DOHH2 (cell line): ENCODE measurements at regions not wholly inside any gene's neighbourhood (a gene's known extent, or its start where the extent isn't known, plus 50 kb on each side); places are given as distances from the start of the nearest gene placed in this dataset.

Experiments
- H3F3A ChIP-seq: fragments of 200-600 bp; sonication (generic), shearing (Covaris generic); 2 replicates; pipeline ENCODE4 v1.6.0; 2016; ENCODE audit warnings: antibody characterized with exemption, mild to moderate bottlenecking; ENCODE audit not compliant: control insufficient read depth, insufficient read depth
- H3K27ac ChIP-seq: fragments of 200-600 bp; sonication (generic); 2 replicates; pipeline ENCODE4 v1.5.1; 2014; ENCODE audit warnings: low read depth, mild to moderate bottlenecking, low read length, moderate library complexity
- H3K27me3 ChIP-seq: fragments of 200-600 bp; sonication (generic); 2 replicates; pipeline ENCODE4 v1.6.1; 2014; ENCODE audit warnings: mild to moderate bottlenecking, low read length, mixed read lengths; ENCODE audit not compliant: control insufficient read depth
- H3K36me3 ChIP-seq: fragments of 200-600 bp; sonication (generic); 2 replicates; pipeline ENCODE4 v1.6.1; 2014; ENCODE audit warnings: mild to moderate bottlenecking, low read length, moderate library complexity, mixed read lengths; ENCODE audit not compliant: control insufficient read depth
- H3K4me1 ChIP-seq: fragments of 200-600 bp; sonication (generic); 2 replicates; pipeline ENCODE4 v1.6.1; 2014; ENCODE audit warnings: mild to moderate bottlenecking, low read length, mixed read lengths; ENCODE audit not compliant: control insufficient read depth
- H3K4me2 ChIP-seq: fragments of 200-600 bp; sonication (generic); 2 replicates; pipeline ENCODE4 v1.6.0; 2014; ENCODE audit warnings: mild to moderate bottlenecking, low read length, moderate library complexity
- H3K4me3 ChIP-seq: fragments of 200-600 bp; sonication (generic); 2 replicates; pipeline ENCODE4 v1.5.1; 2014; ENCODE audit warnings: mild to moderate bottlenecking, low read length, mixed read lengths
- H3K79me2 ChIP-seq: fragments of 200-600 bp; sonication (generic); 2 replicates; pipeline ENCODE4 v1.6.1; 2014; ENCODE audit warnings: mild to moderate bottlenecking, low read length, mixed read lengths; ENCODE audit not compliant: control insufficient read depth
- H3K9me2 ChIP-seq: fragments of 200-600 bp; sonication (generic); replicated peaks from 2 replicates; pipeline ENCODE4 v1.6.1; 2014; ENCODE audit warnings: mild to moderate bottlenecking, low read length, mixed read lengths; ENCODE audit not compliant: control insufficient read depth
- H3K9me3 ChIP-seq: fragments of 200-600 bp; sonication (generic); 2 replicates; pipeline ENCODE4 v1.6.1; 2014; ENCODE audit warnings: antibody characterized with exemption, low read length, mixed read lengths; ENCODE audit not compliant: control insufficient read depth, insufficient read depth
- H4K20me1 ChIP-seq: fragments of 200-600 bp; sonication (generic); 2 replicates; pipeline ENCODE4 v1.6.0; 2014; ENCODE audit warnings: low read depth, mild to moderate bottlenecking, antibody characterized with exemption, low read length, moderate library complexity; ENCODE audit not compliant: control insufficient read depth, insufficient read depth
- CTCF ChIP-seq: fragments of 200-600 bp; sonication (generic); IDR thresholded peaks from one replicate; pipeline ENCODE4 v1.5.1; 2014; ENCODE audit warnings: antibody characterized with exemption, mild to moderate bottlenecking, low read depth, low read length; ENCODE audit not compliant: poor library complexity, severe bottlenecking
- EZH2phosphoT487 ChIP-seq: fragments of 200-600 bp; sonication (generic); IDR thresholded peaks from 2 replicates; pipeline ENCODE4 v1.6.1; 2017; ENCODE audit warnings: borderline replicate concordance, mild to moderate bottlenecking, antibody characterized with exemption, low read length, moderate library complexity, mixed read lengths

DNA sequence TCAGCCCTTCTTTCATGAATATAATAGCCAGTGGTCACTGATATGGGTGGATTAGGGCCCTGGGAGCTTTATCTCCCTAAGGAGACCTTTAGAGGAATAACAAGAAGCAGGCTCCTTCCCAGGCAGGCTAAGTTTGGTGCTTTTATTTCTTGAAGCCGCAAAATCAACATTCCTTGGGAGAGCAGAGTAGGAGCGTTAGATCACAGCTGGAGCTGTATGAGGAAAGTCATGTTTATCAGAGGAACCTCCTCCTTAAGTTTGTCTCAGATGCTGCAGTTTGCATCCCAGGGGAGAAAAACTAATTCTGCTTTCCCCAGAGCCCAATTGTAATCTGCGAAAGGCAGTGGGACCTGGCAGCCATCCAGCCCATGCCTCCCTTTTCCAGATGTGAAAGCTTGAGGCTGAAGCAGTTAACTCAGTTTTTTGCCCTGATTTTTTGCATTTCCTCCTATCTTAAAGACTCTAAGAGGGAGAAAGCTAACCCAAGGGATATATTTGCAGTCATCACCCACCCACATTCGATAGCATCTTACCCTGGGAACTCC lies 186.0 kb upstream of the FRMPD4 start:
- H3K27ac ChIP-seq = no peak overlapping the region
- no peak overlapping the region for H3K4me2 ChIP-seq
- H3K4me3 ChIP-seq = no peak overlapping the region
- H3K36me3 ChIP-seq = no peaks in the 10 kb centered on the region
- no peaks in the 10 kb centered on the region for H3K79me2 ChIP-seq
- no peaks in the 10 kb centered on the region for H4K20me1 ChIP-seq
- no peaks in the 10 kb centered on the region for H3F3A ChIP-seq
- H3K4me1 ChIP-seq = no peaks in the 10 kb centered on the region
- no peaks in the 10 kb centered on the region for H3K9me3 ChIP-seq
- H3K9me2 ChIP-seq = no peaks in the 10 kb centered on the region
- no peaks in the 10 kb centered on the region for H3K27me3 ChIP-seq
- TF ChIP-seq CTCF (no peak), EZH2phosphoT487 (no peak)

GRCh38 chrX:11953615-11954014 lies 184.7 kb upstream of the FRMPD4 start:
- Histone ChIP-seq H3K9me2 (no peaks in the 10 kb centered on the region), H3K36me3 (no peaks in the 10 kb centered on the region), H3K4me2 (no peak overlapping the region), H3K4me1 (no peaks in the 10 kb centered on the region), H3K4me3 (no peak overlapping the region), H3K9me3 (no peaks in the 10 kb centered on the region), H3K79me2 (no peaks in the 10 kb centered on the region), H3K27ac (no peak overlapping the region), H3F3A (no peaks in the 10 kb centered on the region), H3K27me3 (no peaks in the 10 kb centered on the region), H4K20me1 (no peaks in the 10 kb centered on the region)
- TF ChIP-seq CTCF = no peak
- TF ChIP-seq EZH2phosphoT487 = no peak

- no peak overlapping the region for H3K27ac ChIP-seq
- no peaks in the 10 kb centered on the region for H3K36me3 ChIP-seq
- H3K9me3 ChIP-seq = no peaks in the 10 kb centered on the region
- H4K20me1 ChIP-seq = no peaks in the 10 kb centered on the region
- no peak for TF ChIP-seq CTCF
- TF ChIP-seq EZH2phosphoT487 = no peak
- no peak overlapping the region for H3K4me3 ChIP-seq
- H3F3A ChIP-seq = no peaks in the 10 kb centered on the region
- H3K9me2 ChIP-seq = no peaks in the 10 kb centered on the region
- H3K4me2 ChIP-seq = no peak overlapping the region
- H3K27me3 ChIP-seq = no peaks in the 10 kb centered on the region
- H3K79me2 ChIP-seq = no peaks in the 10 kb centered on the region
- no peaks in the 10 kb centered on the region for H3K4me1 ChIP-seq
These were observed 184.1 kb upstream of the FRMPD4 start for GRCh38 chrX:11954176-11954575.
